ENCODE measurements at regions not wholly inside any gene's neighbourhood (a gene's known extent, or its start where the extent isn't known, plus 50 kb on each side); places are given as distances from the start of the nearest gene placed in this dataset.

GRCh38 chr5:15393146-15393545 is 106.8 kb upstream of the FBXL7 start:
- H3K4me3 ChIP-seq (ENCODE audit: low read length): no peak overlapping the region
- H4K20me1 ChIP-seq (ENCODE audit: insufficient read depth, low read length): no peaks in the 10 kb centered on the region
- no peaks in the 10 kb centered on the region for H3K36me3 ChIP-seq (replicated peaks; ENCODE audit: insufficient read depth, low read length)
- no peak overlapping the region for H3K4me2 ChIP-seq (ENCODE audit: low read depth, low read length)
- no peaks in the 10 kb centered on the region for H3K4me1 ChIP-seq (ENCODE audit: low read length)
- H3K9me2 ChIP-seq (replicated peaks; ENCODE audit: insufficient read depth, low read length): no peaks in the 10 kb centered on the region
- H3K9ac ChIP-seq (ENCODE audit: low read length): no peak overlapping the region
- no peaks in the 10 kb centered on the region for H3K9me3 ChIP-seq (replicated peaks; ENCODE audit: insufficient read depth, low read length)
- no peaks in the 10 kb centered on the region for H3F3A ChIP-seq (ENCODE audit: insufficient read depth, low read length)
- no peak overlapping the region for H2AFZ ChIP-seq (ENCODE audit: low read length)
- no peak overlapping the region for H3K27ac ChIP-seq (ENCODE audit: low read length)
- no peak for TF ChIP-seq CTCF (IDR thresholded peaks at IDR 0.05; ENCODE audit: low read length)
- TF ChIP-seq EZH2phosphoT487 (IDR thresholded peaks at IDR 0.05; ENCODE audit: low read length): no peak
- no peak for TF ChIP-seq EZH2 (optimal IDR thresholded peaks at IDR 0.05; ENCODE audit: low read depth, low read length)
- no peak for DNase-seq
- H3K79me2 ChIP-seq (ENCODE audit: low read length): no peaks in the 10 kb centered on the region
- no peaks in the 10 kb centered on the region; the same call in 1 of the 2 replicates for H3K27me3 ChIP-seq (replicated peaks; ENCODE audit: insufficient read depth, low read length)

GRCh38 chr5:15391704-15392397 is 108.1 kb upstream of the FBXL7 start:
- Histone ChIP-seq H3K36me3 (replicated peaks; ENCODE audit: insufficient read depth, low read length) (no peaks in the 10 kb centered on the region), H3K4me2 (ENCODE audit: low read depth, low read length) (no peak overlapping the region), H3K27ac (ENCODE audit: low read length) (no peak overlapping the region), H3K9me2 (replicated peaks; ENCODE audit: insufficient read depth, low read length) (no peaks in the 10 kb centered on the region), H3K9me3 (replicated peaks; ENCODE audit: insufficient read depth, low read length) (no peaks in the 10 kb centered on the region), H3K9ac (ENCODE audit: low read length) (no peak overlapping the region), H3K4me1 (ENCODE audit: low read length) (no peaks in the 10 kb centered on the region), H3K27me3 (replicated peaks; ENCODE audit: insufficient read depth, low read length) (no peaks in the 10 kb centered on the region; the same call in 1 of the 2 replicates), H3F3A (ENCODE audit: insufficient read depth, low read length) (no peaks in the 10 kb centered on the region), H4K20me1 (ENCODE audit: insufficient read depth, low read length) (no peaks in the 10 kb centered on the region), H3K4me3 (ENCODE audit: low read length) (no peak overlapping the region), H2AFZ (ENCODE audit: low read length) (no peak overlapping the region), H3K79me2 (ENCODE audit: low read length) (no peaks in the 10 kb centered on the region)
- no peak for DNase-seq
- TF ChIP-seq CTCF (IDR thresholded peaks at IDR 0.05; ENCODE audit: low read length): no peak
- TF ChIP-seq EZH2 (optimal IDR thresholded peaks at IDR 0.05; ENCODE audit: low read depth, low read length): no peak
- TF ChIP-seq EZH2phosphoT487 (IDR thresholded peaks at IDR 0.05; ENCODE audit: low read length): no peak

GRCh38 chr5:15388866-15389265 is 111.1 kb upstream of the FBXL7 start:
- no peaks in the 10 kb centered on the region for H4K20me1 ChIP-seq (ENCODE audit: insufficient read depth, low read length)
- H3K4me3 ChIP-seq (ENCODE audit: low read length): no peak overlapping the region
- H3K27ac ChIP-seq (ENCODE audit: low read length): no peak overlapping the region
- no peaks in the 10 kb centered on the region for H3K36me3 ChIP-seq (replicated peaks; ENCODE audit: insufficient read depth, low read length)
- no peak for TF ChIP-seq EZH2phosphoT487 (IDR thresholded peaks at IDR 0.05; ENCODE audit: low read length)
- no peak for TF ChIP-seq EZH2 (optimal IDR thresholded peaks at IDR 0.05; ENCODE audit: low read depth, low read length)
- TF ChIP-seq CTCF (IDR thresholded peaks at IDR 0.05; ENCODE audit: low read length): no peak
- DNase-seq: no peak
- no peak overlapping the region for H3K4me2 ChIP-seq (ENCODE audit: low read depth, low read length)
- H3K9me3 ChIP-seq (replicated peaks; ENCODE audit: insufficient read depth, low read length): no peaks in the 10 kb centered on the region
- H2AFZ ChIP-seq (ENCODE audit: low read length): no peak overlapping the region
- no peaks in the 10 kb centered on the region for H3K4me1 ChIP-seq (ENCODE audit: low read length)
- H3K9me2 ChIP-seq (replicated peaks; ENCODE audit: insufficient read depth, low read length): no peaks in the 10 kb centered on the region
- no peaks in the 10 kb centered on the region for H3F3A ChIP-seq (ENCODE audit: insufficient read depth, low read length)
- H3K9ac ChIP-seq (ENCODE audit: low read length): no peak overlapping the region
- H3K27me3 ChIP-seq (replicated peaks; ENCODE audit: insufficient read depth, low read length): no peaks in the 10 kb centered on the region; the same call in 1 of the 2 replicates
- no peaks in the 10 kb centered on the region for H3K79me2 ChIP-seq (ENCODE audit: low read length)

Measured in MM.1S (cell line).